ENCODE measurements at regions not wholly inside any gene's neighbourhood (a gene's known extent, or its start where the extent isn't known, plus 50 kb on each side); places are given as distances from the start of the nearest gene placed in this dataset.

GRCh38 chr7:69134316-69134715 is 464.0 kb upstream of the AUTS2 start:
- 53% methylated on average over 2 of the region's 2 CpGs for WGBS
- Histone ChIP-seq H3K27ac (no peak overlapping the region), H3K9me3 (no peaks in the 10 kb centered on the region), H3K36me3 (no peaks in the 10 kb centered on the region), H3K4me3 (no peak overlapping the region), H3K27me3 (replicated peaks; ENCODE audit: insufficient read depth) (no peaks in the 10 kb centered on the region), H3K4me1 (replicated peaks) (no peaks in the 10 kb centered on the region)
- intact Hi-C loops (cut with DNase I) = no loop called here
- DNase-seq (ENCODE audit: low spot score) = no peak
- TF ChIP-seq POLR2AphosphoS5 (IDR thresholded peaks at IDR 0.05) (no peak), POLR2A (IDR thresholded peaks at IDR 0.05) (no peak), CTCF (IDR thresholded peaks at IDR 0.05) (no peak)

- Histone ChIP-seq H3K4me1 (replicated peaks) (no peaks in the 10 kb centered on the region), H3K4me3 (no peak overlapping the region), H3K27me3 (replicated peaks; ENCODE audit: insufficient read depth) (no peaks in the 10 kb centered on the region), H3K9me3 (no peaks in the 10 kb centered on the region), H3K27ac (no peak overlapping the region), H3K36me3 (no peaks in the 10 kb centered on the region)
- TF ChIP-seq POLR2AphosphoS5 (IDR thresholded peaks at IDR 0.05) (no peak), CTCF (IDR thresholded peaks at IDR 0.05) (no peak), POLR2A (IDR thresholded peaks at IDR 0.05) (no peak)
- no peak for DNase-seq (ENCODE audit: low spot score)
- intact Hi-C loops (cut with DNase I) = no loop called here
- 43% methylated on average over 2 of the region's 2 CpGs for WGBS
These were observed 450.6 kb upstream of the AUTS2 start for GRCh38 chr7:69147631-69148030.

- H3K36me3 ChIP-seq = no peaks in the 10 kb centered on the region
- no peaks in the 10 kb centered on the region for H3K4me1 ChIP-seq (replicated peaks)
- no peaks in the 10 kb centered on the region for H3K9me3 ChIP-seq
- no peak for DNase-seq (ENCODE audit: low spot score)
- WGBS = 89% methylated on average over 12 of the region's 12 CpGs
- H3K27me3 ChIP-seq (replicated peaks; ENCODE audit: insufficient read depth) = no peaks in the 10 kb centered on the region
- H3K27ac ChIP-seq = no peak overlapping the region
- intact Hi-C loops (cut with DNase I) = no loop called here
- H3K4me3 ChIP-seq = no peak overlapping the region
- no peak for TF ChIP-seq POLR2AphosphoS5 (IDR thresholded peaks at IDR 0.05)
- TF ChIP-seq CTCF (IDR thresholded peaks at IDR 0.05) = no peak
- no peak for TF ChIP-seq POLR2A (IDR thresholded peaks at IDR 0.05)
These were observed 448.2 kb upstream of the AUTS2 start for GRCh38 chr7:69149804-69150782.

- H3K4me3 ChIP-seq = no peak overlapping the region
- H3K4me1 ChIP-seq (replicated peaks) = no peaks in the 10 kb centered on the region
- DNase-seq (ENCODE audit: low spot score) = no peak
- no peaks in the 10 kb centered on the region for H3K9me3 ChIP-seq
- H3K27me3 ChIP-seq (replicated peaks; ENCODE audit: insufficient read depth) = no peaks in the 10 kb centered on the region
- 35% methylated on average over 1 of the region's 1 CpG for WGBS
- H3K36me3 ChIP-seq = no peaks in the 10 kb centered on the region
- intact Hi-C loops (cut with DNase I) = no loop called here
- no peak for TF ChIP-seq POLR2AphosphoS5 (IDR thresholded peaks at IDR 0.05)
- TF ChIP-seq CTCF (IDR thresholded peaks at IDR 0.05) = no peak
- no peak for TF ChIP-seq POLR2A (IDR thresholded peaks at IDR 0.05)
- no peak overlapping the region for H3K27ac ChIP-seq
These were observed 435.9 kb upstream of the AUTS2 start for GRCh38 chr7:69162326-69162725.
